ENCODE measurements at regions not wholly inside any gene's neighbourhood (a gene's known extent, or its start where the extent isn't known, plus 50 kb on each side); places are given as distances from the start of the nearest gene placed in this dataset.

DNA sequence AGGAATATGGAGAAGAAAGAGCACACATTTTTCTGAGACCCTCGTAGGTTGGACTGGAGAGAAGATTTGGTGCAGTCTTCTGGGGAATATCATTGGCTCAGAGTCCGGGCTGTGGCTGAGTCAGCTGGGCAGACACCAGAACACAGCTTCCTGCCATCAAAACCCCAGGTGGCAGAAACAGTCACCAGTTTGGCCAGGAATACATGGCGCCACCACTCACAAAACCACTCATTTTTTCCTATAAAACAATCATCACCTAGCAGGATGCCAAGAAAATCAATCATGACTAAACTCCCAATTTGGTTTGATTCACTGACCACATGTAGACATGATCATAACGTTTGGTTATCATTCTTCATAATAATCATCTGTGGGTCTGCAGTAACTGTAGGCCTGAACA, 178.1 kb upstream of the PBX1 start:
- ChIA-PET POLR2A (no interaction called here), RAD21 (ENCODE audit: low non-redundant PET in 1 of 2, low total read pairs in 2 of 2, uncharacterized antibody in 2 of 2, unreplicated experiment in 2 of 2) (no interaction called here), CTCF (no interaction called here)
- Histone ChIP-seq H3K27me3 (ENCODE audit: insufficient read depth, low read length) (no peaks in the 10 kb centered on the region), H3K4me2 (ENCODE audit: low read length) (no peak overlapping the region), H3K4me3 (replicated peaks in 1 of 2; ENCODE audit: low read depth in 1 of 2, low read length in 2 of 2) (no peak overlapping the region), H2AFZ (ENCODE audit: low read depth, low read length, poor library complexity, severe bottlenecking) (no peak overlapping the region), H3K9me2 (ENCODE audit: insufficient read depth) (no peaks in the 10 kb centered on the region), H3K27ac (ENCODE audit: low read depth, low read length) (no peak overlapping the region), H3K4me1 (ENCODE audit: control insufficient read depth in 1 of 2, insufficient read depth in 2 of 2, low read length in 2 of 2) (no peaks in the 10 kb centered on the region; a peak in 1 of 4 replicates), H3K9ac (ENCODE audit: low read length) (no peak overlapping the region), H3K36me3 (ENCODE audit: control insufficient read depth in 1 of 2, insufficient read depth in 2 of 2, low read length in 2 of 2) (no peaks in the 10 kb centered on the region), H3K79me2 (ENCODE audit: insufficient read depth, low read length) (no peaks in the 10 kb centered on the region), H3K9me3 (ENCODE audit: control insufficient read depth in 1 of 2, insufficient read depth in 1 of 2, low read depth in 1 of 2, low read length in 2 of 2) (no peaks in the 10 kb centered on the region), H4K20me1 (ENCODE audit: insufficient read depth) (no peaks in the 10 kb centered on the region)
- no TSS peak for BruUV-seq (replicated peaks)
- no peak for ATAC-seq
- DNase-seq (ENCODE audit: low read depth, low spot score) = peak; percentile 8
- intact Hi-C loops (cut with micrococcal nuclease) = no loop called here
- 0 out of 2 replicates have a peak, but pooled peaks have one; percentile 10 for TF ChIP-seq JUND (IDR thresholded peaks at IDR 0.05)
- no peak for TF ChIP-seq SRF (IDR thresholded peaks at IDR 0.05; ENCODE audit: low read depth)

DNA sequence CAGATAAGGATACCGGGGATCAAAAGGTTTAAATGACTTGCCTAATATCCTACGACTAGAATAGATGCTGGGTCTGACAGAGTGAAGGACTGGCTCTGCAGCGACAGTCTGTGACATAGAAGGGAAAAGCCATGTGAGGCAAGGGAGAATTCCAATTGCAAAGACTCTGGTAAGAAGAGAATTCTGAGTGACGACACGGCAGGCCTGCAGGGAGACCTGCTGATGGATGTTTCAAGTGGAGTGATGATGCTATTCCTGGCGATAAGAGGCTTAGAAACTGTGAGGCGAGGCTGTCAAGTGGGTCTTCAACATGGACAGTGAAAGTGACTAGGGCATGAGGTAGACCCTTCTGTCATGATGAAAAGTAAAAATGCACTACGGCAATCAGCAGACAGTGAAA, 176.6 kb upstream of the PBX1 start:
- Histone ChIP-seq H3K27me3 (ENCODE audit: insufficient read depth, low read length) (no peaks in the 10 kb centered on the region), H3K4me3 (replicated peaks in 1 of 2; ENCODE audit: low read depth in 1 of 2, low read length in 2 of 2) (no peak overlapping the region), H3K9me2 (ENCODE audit: insufficient read depth) (no peaks in the 10 kb centered on the region), H3K4me2 (ENCODE audit: low read length) (no peak overlapping the region), H3K27ac (ENCODE audit: low read depth, low read length) (no peak overlapping the region), H3K9me3 (ENCODE audit: control insufficient read depth in 1 of 2, insufficient read depth in 1 of 2, low read depth in 1 of 2, low read length in 2 of 2) (no peaks in the 10 kb centered on the region), H3K9ac (ENCODE audit: low read length) (no peak overlapping the region), H4K20me1 (ENCODE audit: insufficient read depth) (no peaks in the 10 kb centered on the region), H3K79me2 (ENCODE audit: insufficient read depth, low read length) (no peaks in the 10 kb centered on the region), H2AFZ (ENCODE audit: low read depth, low read length, poor library complexity, severe bottlenecking) (no peak overlapping the region), H3K36me3 (ENCODE audit: control insufficient read depth in 1 of 2, insufficient read depth in 2 of 2, low read length in 2 of 2) (no peaks in the 10 kb centered on the region), H3K4me1 (ENCODE audit: control insufficient read depth in 1 of 2, insufficient read depth in 2 of 2, low read length in 2 of 2) (no peaks in the 10 kb centered on the region; a peak in 1 of 4 replicates)
- ChIA-PET RAD21 (ENCODE audit: low non-redundant PET in 1 of 2, low total read pairs in 2 of 2, uncharacterized antibody in 2 of 2, unreplicated experiment in 2 of 2) (no interaction called here), POLR2A (no interaction called here), CTCF (no interaction called here)
- no TSS peak for BruUV-seq (replicated peaks)
- DNase-seq (ENCODE audit: low read depth, low spot score) (no peak), ATAC-seq (no peak)
- intact Hi-C loops (cut with micrococcal nuclease) = no loop called here
- TF ChIP-seq EZH2phosphoT487 (IDR thresholded peaks at IDR 0.05; ENCODE audit: borderline replicate concordance) (no peak), YY1 (IDR thresholded peaks at IDR 0.05; ENCODE audit: extremely low read depth, insufficient replicate concordance, low read depth, low read length) (no peak), TCF7L2 (IDR thresholded peaks at IDR 0.05; ENCODE audit: borderline replicate concordance, extremely low read depth, insufficient read depth, insufficient read length) (no peak), SIN3A (IDR thresholded peaks at IDR 0.05; ENCODE audit: low read depth) (no peak), POLR2AphosphoS5 (IDR thresholded peaks at IDR 0.05; ENCODE audit: low read depth, low read length) (no peak), ZNF274 (IDR thresholded peaks at IDR 0.05; ENCODE audit: low read depth, low read length) (no peak), POLR2A (IDR thresholded peaks at IDR 0.05; ENCODE audit: borderline replicate concordance, extremely low read depth, insufficient read depth, insufficient read length) (no peak)
- TF ChIP-seq, protein P1, sequence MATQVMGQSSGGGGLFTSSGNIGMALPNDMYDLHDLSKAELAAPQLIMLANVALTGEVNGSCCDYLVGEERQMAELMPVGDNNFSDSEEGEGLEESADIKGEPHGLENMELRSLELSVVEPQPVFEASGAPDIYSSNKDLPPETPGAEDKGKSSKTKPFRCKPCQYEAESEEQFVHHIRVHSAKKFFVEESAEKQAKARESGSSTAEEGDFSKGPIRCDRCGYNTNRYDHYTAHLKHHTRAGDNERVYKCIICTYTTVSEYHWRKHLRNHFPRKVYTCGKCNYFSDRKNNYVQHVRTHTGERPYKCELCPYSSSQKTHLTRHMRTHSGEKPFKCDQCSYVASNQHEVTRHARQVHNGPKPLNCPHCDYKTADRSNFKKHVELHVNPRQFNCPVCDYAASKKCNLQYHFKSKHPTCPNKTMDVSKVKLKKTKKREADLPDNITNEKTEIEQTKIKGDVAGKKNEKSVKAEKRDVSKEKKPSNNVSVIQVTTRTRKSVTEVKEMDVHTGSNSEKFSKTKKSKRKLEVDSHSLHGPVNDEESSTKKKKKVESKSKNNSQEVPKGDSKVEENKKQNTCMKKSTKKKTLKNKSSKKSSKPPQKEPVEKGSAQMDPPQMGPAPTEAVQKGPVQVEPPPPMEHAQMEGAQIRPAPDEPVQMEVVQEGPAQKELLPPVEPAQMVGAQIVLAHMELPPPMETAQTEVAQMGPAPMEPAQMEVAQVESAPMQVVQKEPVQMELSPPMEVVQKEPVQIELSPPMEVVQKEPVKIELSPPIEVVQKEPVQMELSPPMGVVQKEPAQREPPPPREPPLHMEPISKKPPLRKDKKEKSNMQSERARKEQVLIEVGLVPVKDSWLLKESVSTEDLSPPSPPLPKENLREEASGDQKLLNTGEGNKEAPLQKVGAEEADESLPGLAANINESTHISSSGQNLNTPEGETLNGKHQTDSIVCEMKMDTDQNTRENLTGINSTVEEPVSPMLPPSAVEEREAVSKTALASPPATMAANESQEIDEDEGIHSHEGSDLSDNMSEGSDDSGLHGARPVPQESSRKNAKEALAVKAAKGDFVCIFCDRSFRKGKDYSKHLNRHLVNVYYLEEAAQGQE (IDR thresholded peaks at IDR 0.05; ENCODE audit: low read depth) = no peak

Measured in HCT116 (cell line).